SK-N-SH (cell line): ENCODE measurements at regions not wholly inside any gene's neighbourhood (a gene's known extent, or its start where the extent isn't known, plus 50 kb on each side); places are given as distances from the start of the nearest gene placed in this dataset.

Experiments used
- CTCF ChIP-seq: fragments of 200-600 bp; sonication (generic); IDR thresholded peaks from 2 replicates; pipeline ENCODE4 v1.6.1; 2017; ENCODE audit warnings: antibody characterized with exemption, mild to moderate bottlenecking, moderate library complexity
- NFIC ChIP-seq: IDR thresholded peaks from 2 replicates; pipeline ENCODE4 v1.4.0; 2012; ENCODE audit warnings: borderline replicate concordance
- NRF1 ChIP-seq: IDR thresholded peaks from 2 replicates; pipeline ENCODE4 v1.6.1; 2012; ENCODE audit warnings: low read depth, mild to moderate bottlenecking, low read length
- SMC3 ChIP-seq: IDR thresholded peaks from 2 replicates; pipeline ENCODE4 v1.6.1; 2012; ENCODE audit warnings: low read depth, low read length, improper control_type of control experiment

GRCh38 chr1:34529935-34530859 lies 224.7 kb upstream of the GJB5 start:
- no peak for TF ChIP-seq NRF1
- no peak for TF ChIP-seq CTCF
- no peak for TF ChIP-seq NFIC
- no peak for TF ChIP-seq SMC3
